HAP-1 (cell line): ENCODE measurements at regions not wholly inside any gene's neighbourhood (a gene's known extent, or its start where the extent isn't known, plus 50 kb on each side); places are given as distances from the start of the nearest gene placed in this dataset.
"Not testable (repeated sequence)": the region's sequence is repeated elsewhere in the genome, so short reads cannot be mapped to it uniquely, and the experiment has no call there.

Source experiments
- DNase-seq, 2 experiments: peaks; one replicate each; pipeline ENCODE4 v3.0.0-alpha.2; 2016 to 2020; ENCODE audit warnings: low spot score in 2 of 2
- H3K27me3 ChIP-seq: fragments of 250-450 bp; sonication (Bioruptor Pico); 2 replicates; pipeline ENCODE4 v1.5.1; 2020; ENCODE audit warnings: low read depth, mild to moderate bottlenecking, moderate library complexity
- H3K36me3 ChIP-seq: fragments of 250-450 bp; sonication (Bioruptor Pico); replicated peaks from 2 replicates; pipeline ENCODE4 v1.5.1; 2020; ENCODE audit warnings: mild to moderate bottlenecking
- H3K4me1 ChIP-seq: fragments of 250-450 bp; sonication (Bioruptor Pico); 2 replicates; pipeline ENCODE4 v1.5.1; 2020; ENCODE audit warnings: mild to moderate bottlenecking
- H3K4me3 ChIP-seq: fragments of 250-450 bp; sonication (Bioruptor Pico); 2 replicates; pipeline ENCODE4 v1.5.1; 2020; ENCODE audit warnings: mild to moderate bottlenecking, moderate library complexity
- H3K9me3 ChIP-seq: fragments of 250-450 bp; sonication (Bioruptor Pico); 2 replicates; pipeline ENCODE4 v1.5.1; 2020; ENCODE audit warnings: mild to moderate bottlenecking, moderate library complexity
- in situ Hi-C: fragments of 300-500 bp; cut with MboI; formaldehyde crosslinking; loops from 3 replicates; pipeline ENCODE4 v1.14.3; 2020; ENCODE audit warnings: low sequenced_read_pairs, inconsistent platforms, mixed read lengths

DNA sequence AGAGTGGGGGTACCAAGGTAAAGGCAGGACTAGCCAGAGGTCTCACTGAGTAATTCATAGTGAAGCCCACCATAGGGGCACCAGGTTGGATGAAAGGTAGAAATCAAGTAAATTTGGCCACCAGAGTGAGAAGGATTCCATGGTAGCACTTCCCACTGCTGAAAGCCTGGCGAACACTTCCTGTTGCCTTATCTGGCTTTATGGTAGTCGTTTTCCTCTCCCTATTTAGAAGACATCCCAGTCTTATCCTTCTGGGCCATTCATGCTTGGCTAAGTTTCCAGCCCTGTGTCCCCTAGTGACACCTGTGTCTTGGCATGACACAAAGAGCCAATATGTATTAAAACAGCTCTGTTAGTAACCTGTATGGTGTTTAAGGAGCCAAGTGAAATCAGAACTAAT lies 74.3 kb upstream of the SIPA1L2 start:
- Histone ChIP-seq H3K4me3 (no peak overlapping the region), H3K4me1 (no peaks in the 10 kb centered on the region), H3K27me3 (no peaks in the 10 kb centered on the region), H3K36me3 (no peaks in the 10 kb centered on the region), H3K9me3 (no peaks in the 10 kb centered on the region)
- in situ Hi-C loops, result no loop called here
- DNase-seq, result no peak

DNA sequence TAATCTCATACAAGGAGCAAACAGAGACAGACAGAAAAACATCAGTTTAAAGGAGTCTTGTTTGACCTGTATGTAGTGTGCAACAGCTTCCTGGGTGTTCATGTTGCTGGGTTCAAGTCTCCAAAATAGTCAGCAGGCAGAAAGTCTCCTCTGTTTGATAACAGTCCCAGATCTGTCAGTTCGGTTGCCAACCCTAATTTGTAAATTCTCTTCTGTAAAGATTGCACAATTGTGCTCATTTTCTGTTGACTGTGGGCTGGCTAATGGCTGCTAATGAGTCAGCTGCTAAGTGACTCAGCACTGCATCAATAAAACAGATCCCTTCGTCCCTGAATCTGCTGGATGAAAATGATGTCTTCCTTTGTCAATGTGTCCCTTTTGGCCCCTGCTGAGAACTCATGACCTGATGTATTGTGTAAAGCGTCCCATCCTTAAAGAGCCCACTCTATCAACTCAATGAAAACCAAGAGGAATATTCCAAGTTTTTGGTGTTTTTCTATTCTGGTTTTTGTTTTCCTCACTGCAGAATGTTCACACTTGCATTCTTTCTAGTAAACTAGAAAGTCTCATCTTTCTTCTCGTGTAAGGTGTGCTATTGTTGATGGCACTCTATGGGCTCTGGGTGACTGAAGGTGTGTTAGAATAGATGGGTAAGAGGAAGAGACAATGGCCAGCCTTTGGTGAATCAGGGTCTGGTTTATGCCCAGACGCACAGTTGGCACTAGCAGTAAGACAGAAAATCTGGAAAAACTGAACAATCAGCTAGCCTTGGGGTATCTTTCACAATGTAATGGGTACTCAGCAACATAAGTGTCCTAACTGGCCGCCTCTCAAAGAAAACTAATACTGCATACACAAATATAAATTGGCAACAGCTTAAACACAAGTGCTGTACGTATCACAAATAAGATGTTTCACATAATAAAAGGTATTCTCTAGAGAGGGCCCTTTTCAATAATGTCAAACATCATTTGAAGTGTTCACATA lies 75.1 kb upstream of the SIPA1L2 start:
- H3K4me1 ChIP-seq, result no peaks in the 10 kb centered on the region
- in situ Hi-C loops, result no loop called here
- no peaks in the 10 kb centered on the region for H3K9me3 ChIP-seq
- no peaks in the 10 kb centered on the region for H3K36me3 ChIP-seq
- no peak overlapping the region for H3K4me3 ChIP-seq
- DNase-seq, result no peak
- no peaks in the 10 kb centered on the region for H3K27me3 ChIP-seq

DNA sequence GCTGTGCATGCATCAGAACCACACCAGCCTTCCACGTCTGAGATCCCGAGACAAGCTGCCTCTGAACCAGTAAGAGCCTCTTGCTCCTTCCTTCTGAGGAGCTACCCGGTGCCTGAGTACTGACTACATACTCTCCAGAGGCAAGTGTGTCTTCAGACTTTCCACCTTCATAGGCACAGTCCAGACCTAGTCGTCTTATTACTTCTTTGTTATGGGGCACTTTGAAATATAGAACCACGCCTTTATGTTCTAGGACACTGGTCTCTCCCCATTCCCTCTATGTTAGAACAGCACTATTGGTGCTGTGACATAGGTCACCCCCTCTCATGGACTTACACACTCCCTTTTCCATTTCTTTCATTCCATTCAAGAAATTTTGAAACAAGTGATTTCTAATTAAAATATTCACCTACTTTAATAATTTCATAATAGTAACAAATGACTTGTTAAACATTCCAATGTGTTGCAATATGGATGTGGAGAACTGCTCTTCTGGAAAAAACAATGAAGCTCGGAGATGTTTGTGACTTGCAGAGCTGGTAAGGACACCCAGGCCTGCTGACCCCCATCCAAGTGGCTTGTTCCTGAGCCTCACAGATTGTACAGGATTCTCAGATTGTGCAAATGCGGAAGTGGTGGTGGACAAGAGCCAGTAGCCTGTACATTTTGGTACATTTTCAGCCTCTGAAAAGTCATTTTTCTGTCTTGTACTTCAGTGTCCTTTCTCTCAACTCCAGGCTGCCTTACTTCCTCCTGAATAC lies 76.1 kb upstream of the SIPA1L2 start:
- Histone ChIP-seq H3K4me3 (no peak overlapping the region), H3K27me3 (no peaks in the 10 kb centered on the region), H3K4me1 (no peaks in the 10 kb centered on the region), H3K36me3 (no peaks in the 10 kb centered on the region), H3K9me3 (no peaks in the 10 kb centered on the region)
- no peak for DNase-seq
- in situ Hi-C loops, result no loop called here

DNA sequence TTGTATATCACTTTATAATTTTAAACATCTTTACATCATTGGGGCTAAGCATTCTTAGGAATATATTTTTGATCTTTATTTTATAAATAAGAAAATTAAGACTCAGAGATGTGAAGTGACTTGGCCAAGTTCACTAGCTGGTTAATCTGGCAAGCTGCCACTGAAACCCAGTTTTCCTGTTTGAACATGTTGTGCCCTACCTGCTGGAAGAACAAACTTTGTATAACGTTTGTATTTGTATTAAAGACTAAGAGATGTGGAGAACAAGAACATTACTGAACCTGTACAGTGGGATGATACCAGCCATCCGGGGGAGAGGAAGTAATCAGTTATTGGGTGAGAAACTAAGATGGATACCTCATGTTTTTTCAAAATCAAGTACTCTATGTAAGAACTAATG lies 77.2 kb upstream of the SIPA1L2 start:
- H3K4me1 ChIP-seq, result no peaks in the 10 kb centered on the region
- no peak for DNase-seq
- in situ Hi-C loops, result no loop called here
- no peaks in the 10 kb centered on the region for H3K36me3 ChIP-seq
- H3K27me3 ChIP-seq, result no peaks in the 10 kb centered on the region
- H3K4me3 ChIP-seq, result no peak overlapping the region
- no peaks in the 10 kb centered on the region for H3K9me3 ChIP-seq

DNA sequence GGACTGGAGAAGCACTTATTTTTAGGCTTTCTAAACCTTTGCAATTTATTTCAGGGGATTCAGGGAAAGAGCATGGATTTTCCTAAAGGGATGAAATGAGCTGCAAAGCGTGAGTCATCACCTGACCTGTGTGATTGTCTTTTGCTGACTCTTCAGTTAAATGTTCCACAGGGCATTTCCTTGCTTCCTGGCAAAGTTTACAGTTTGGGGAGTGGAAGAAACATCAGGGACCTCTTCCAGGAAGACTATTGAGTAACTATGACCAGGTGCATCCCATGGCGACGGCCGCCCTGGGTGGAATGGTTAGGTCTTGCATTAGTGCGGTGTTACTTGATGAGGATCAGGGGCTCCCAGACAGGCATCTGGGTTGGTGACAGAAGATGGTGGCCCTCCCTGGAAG lies 79.5 kb upstream of the SIPA1L2 start:
- no peaks in the 10 kb centered on the region for H3K27me3 ChIP-seq
- no peaks in the 10 kb centered on the region for H3K4me1 ChIP-seq
- in situ Hi-C loops, result no loop called here
- H3K4me3 ChIP-seq, result no peak overlapping the region
- no peak for DNase-seq
- no peaks in the 10 kb centered on the region for H3K36me3 ChIP-seq
- H3K9me3 ChIP-seq, result no peaks in the 10 kb centered on the region

DNA sequence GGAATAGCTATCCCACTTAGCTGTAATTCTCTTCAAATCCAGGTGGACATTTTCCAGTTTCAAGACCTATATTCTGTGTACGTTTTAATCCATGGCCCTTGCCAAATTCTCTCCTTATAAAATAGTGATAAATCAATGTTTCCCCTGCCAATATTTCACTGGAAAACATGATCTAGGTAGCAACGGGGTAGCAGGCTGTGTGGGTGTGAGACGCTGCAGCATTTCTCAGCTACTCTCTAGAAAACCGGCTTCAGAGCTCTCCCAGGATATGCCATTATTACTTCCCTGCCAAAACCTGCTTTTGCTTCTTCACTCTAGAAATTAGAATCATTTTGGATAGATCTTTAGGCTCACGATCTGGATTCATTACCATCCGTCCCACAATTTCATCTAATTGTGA lies 82.1 kb upstream of the SIPA1L2 start:
- DNase-seq, result no peak
- H3K27me3 ChIP-seq, result no peaks in the 10 kb centered on the region
- in situ Hi-C loops, result no loop called here
- H3K9me3 ChIP-seq, result no peaks in the 10 kb centered on the region
- H3K36me3 ChIP-seq, result no peaks in the 10 kb centered on the region
- no peaks in the 10 kb centered on the region for H3K4me1 ChIP-seq
- no peak overlapping the region for H3K4me3 ChIP-seq

DNA sequence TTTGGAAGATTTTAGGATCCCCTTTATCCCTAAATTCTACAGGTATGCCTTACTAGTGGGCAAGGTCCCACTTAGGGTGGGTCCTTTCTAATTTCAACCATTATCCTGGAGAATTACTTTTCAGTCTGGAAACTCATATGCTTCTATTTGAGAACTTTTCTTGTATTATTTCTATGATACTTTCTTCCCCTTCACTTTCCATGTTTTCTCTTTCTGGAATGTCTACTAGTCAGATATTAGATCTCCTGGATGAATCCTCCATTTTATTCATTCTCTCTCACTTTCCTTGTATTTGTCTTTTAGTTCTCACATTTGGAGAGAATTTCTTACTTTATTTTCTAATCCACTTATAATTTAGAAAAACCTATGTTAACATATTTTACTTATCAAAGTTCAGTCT lies 83.9 kb upstream of the SIPA1L2 start:
- in situ Hi-C loops, result no loop called here
- H3K36me3 ChIP-seq, result no peaks in the 10 kb centered on the region

DNA sequence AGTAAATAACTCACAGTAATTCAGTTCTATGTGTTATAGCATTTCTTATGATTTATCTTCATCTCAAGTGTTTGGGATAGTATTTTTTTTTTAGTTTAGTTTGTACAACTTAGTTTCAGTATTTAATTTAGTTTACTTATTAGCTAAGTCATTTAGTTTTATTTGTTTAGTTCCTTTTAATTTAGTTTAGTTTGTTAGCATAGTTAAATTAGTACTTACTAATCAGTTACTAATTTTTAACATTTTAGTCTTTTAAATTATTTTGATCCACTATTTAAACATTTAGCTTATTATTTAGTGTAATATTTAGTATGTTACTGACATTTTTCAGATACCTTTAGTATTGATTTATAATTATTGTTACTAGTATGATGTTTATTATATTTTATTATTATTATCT lies 85.2 kb upstream of the SIPA1L2 start:
- in situ Hi-C loops, result no loop called here
- no peaks in the 10 kb centered on the region for H3K4me1 ChIP-seq
- H3K27me3 ChIP-seq, result no peaks in the 10 kb centered on the region
- no peaks in the 10 kb centered on the region for H3K36me3 ChIP-seq
- H3K4me3 ChIP-seq, result no peak overlapping the region
- DNase-seq, result no peak
- H3K9me3 ChIP-seq, result no peaks in the 10 kb centered on the region

More for the DNA sequence above, 83.9 kb upstream of the SIPA1L2 start:
- Histone ChIP-seq H3K27me3 (no peaks in the 10 kb centered on the region), H3K4me1 (no peaks in the 10 kb centered on the region), H3K4me3 (no peak overlapping the region), H3K9me3 (no peaks in the 10 kb centered on the region)
- no peak for DNase-seq

DNA sequence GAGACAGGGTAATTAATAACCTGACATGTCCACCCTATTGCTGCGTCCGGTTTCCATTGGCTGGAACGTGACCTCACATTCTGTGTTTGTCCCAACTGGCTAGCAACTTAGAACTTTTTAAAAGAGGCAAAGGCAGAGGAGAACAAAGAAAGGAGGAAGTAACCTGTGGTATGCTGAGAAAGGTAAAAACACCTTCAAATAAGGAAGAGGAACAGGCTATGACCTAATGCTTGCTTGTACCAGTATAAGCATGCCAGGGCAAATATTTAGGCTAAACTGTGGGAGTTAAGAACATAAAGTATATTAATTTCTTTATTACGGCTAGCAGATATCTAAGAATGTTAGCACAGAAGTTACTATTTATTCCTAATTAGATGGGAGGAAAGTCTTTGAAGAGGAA lies 87.3 kb upstream of the MAP10 start:
- H3K4me3 ChIP-seq, H3K36me3 ChIP-seq, H3K27me3 ChIP-seq, DNase-seq, H3K4me1 ChIP-seq, H3K9me3 ChIP-seq, in situ Hi-C loops: not testable (repeated sequence)

DNA sequence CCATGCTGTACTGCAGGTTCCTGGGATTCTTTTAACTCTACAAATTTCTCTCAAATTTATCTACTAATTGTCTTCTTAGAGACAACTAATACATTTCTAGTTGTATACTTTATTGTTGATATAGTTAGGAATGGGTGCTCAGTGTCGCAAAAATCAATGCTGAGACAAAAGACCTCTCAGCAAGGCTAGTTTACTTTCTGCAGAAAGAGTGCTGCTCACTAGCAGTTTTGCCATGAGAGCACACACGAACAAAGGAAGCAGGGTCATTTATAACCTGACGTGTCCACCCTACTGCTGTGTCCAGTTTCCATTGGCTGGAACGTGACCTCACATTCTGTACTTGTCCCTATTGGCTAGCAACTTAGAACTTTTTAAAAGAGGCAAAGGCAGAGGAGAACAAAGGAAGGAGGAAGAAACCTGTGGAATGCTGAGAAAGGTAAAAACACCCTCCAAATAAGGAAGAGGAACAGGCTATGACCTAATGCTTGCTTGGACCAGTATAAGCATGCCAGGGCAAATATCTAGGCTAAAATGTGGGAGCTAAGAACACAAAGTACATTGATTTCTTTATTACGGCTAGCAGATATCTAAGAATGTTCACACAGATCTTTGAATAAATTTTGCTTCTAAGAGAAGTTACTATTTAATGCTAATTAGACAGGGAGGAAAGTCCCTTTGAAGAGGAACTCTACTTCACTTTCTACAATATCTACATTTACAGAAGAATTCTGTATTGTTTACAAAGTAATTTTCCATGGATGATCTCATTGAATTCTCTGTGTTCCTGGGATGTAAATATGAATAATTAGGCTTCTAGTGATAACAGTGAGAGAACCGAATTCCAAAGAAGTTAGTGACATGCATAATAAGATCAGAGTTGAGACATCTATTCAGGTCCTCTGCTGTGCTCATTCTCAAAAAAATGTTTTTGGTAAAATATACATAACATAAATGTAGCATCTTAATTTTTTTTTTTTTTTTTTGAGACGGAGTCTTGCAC lies 86.0 kb upstream of the MAP10 start:
- H3K27me3 ChIP-seq, result no peaks in the 10 kb centered on the region
- no peaks in the 10 kb centered on the region for H3K9me3 ChIP-seq
- no peaks in the 10 kb centered on the region for H3K36me3 ChIP-seq
- no peaks in the 10 kb centered on the region for H3K4me1 ChIP-seq
- no peak for DNase-seq
- no peak overlapping the region for H3K4me3 ChIP-seq
- in situ Hi-C loops, result no loop called here

DNA sequence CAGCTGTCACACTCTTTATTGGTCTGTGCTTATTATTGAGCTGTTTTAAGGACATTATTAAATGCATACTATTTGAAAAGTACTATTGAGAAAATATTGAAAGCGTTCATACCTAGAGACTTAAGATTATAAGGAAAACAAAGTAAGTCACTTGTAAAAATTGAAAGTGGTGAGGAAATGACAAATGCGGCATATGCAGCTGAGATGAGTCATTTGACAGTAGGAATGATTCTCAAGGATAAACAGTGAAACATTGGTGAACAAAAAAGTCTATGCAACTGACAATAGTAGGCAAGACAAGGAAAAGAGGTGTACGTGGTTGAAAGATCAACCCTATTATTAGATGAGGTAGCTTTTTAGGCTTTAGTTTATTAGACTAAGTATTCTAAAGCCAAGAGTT lies 82.6 kb upstream of the MAP10 start:
- H3K36me3 ChIP-seq, result no peaks in the 10 kb centered on the region
- H3K4me3 ChIP-seq, result no peak overlapping the region
- no peaks in the 10 kb centered on the region for H3K9me3 ChIP-seq
- peaks cover 10% of the 10 kb centered on the region for H3K4me1 ChIP-seq
- in situ Hi-C loops, result no loop called here
- no peaks in the 10 kb centered on the region for H3K27me3 ChIP-seq
- DNase-seq, result no peak

DNA sequence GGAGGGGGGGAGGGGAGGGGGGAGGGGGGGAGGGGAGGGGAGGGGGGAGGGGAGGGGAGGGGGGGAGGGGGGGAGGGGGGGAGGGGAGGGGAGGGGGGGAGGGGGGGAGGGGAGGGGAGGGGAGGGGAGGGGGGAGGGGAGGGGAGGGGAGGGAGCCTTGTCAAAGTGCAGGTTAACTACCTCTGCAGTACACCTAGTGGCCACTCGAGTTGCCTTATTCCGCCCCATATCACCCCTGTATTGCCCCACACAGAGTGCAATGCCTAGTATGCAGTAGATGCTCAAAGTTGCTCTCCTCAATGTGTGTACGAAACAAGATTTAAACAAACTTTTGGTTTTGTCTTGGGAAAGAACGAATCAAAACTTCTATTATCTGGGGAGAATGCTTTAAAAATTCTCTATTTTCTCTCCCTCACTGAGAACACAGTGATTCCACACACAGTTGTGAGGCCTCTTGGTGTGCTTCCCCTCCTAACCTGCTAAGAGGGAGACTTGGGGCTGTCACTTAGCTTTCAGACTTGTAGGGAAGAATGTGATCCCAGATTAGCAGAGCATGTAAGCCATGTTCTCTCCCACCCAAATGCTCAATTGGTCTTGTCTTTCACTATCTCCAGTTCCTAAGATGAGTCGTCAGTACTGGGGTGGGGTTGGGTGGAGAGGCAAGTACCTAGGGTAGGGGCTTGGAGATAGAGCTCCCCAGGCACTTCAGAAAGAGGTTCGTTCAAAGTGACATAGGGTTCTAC lies 79.7 kb upstream of the MAP10 start:
- H3K36me3 ChIP-seq, result no peaks in the 10 kb centered on the region
- peaks cover 7% of the 10 kb centered on the region; the same call in 1 of the 2 replicates for H3K27me3 ChIP-seq
- DNase-seq, result peak; percentile 4 to 11
- in situ Hi-C loops, result no loop called here
- H3K4me1 ChIP-seq, result peaks cover 10% of the 10 kb centered on the region
- H3K9me3 ChIP-seq, result no peaks in the 10 kb centered on the region
- no peak overlapping the region for H3K4me3 ChIP-seq
